HG03045 (cell line): ENCODE measurements at regions not wholly inside any gene's neighbourhood (a gene's known extent, or its start where the extent isn't known, plus 50 kb on each side); places are given as distances from the start of the nearest gene placed in this dataset.
"Not testable (repeated sequence)": the region's sequence is repeated elsewhere in the genome, so short reads cannot be mapped to it uniquely, and the experiment has no call there.

Experiments
- ATAC-seq: cut with Tn5 transposase; IDR thresholded peaks from one replicate; pipeline ENCODE4 v1.9.1; 2021; ENCODE audit warnings: mild to moderate bottlenecking, moderate library complexity; ENCODE audit not compliant: unreplicated experiment

GRCh38 chr4:176622251-176622948, 170.3 kb downstream of the VEGFC start:
- ATAC-seq = no peak

- ATAC-seq = not testable (repeated sequence)
Measured at GRCh38 chr4:176624983-176625610, 167.6 kb downstream of the VEGFC start.

GRCh38 chr4:176627916-176628315, 164.8 kb downstream of the VEGFC start:
- ATAC-seq = no peak

GRCh38 chr4:176631611-176632010, 161.1 kb downstream of the VEGFC start:
- ATAC-seq = no peak
